ENCODE measurements at regions not wholly inside any gene's neighbourhood (a gene's known extent, or its start where the extent isn't known, plus 50 kb on each side); places are given as distances from the start of the nearest gene placed in this dataset.
A peak's percentile ranks its signal among the peaks of the same experiment; 100 is the strongest.
"Not testable (repeated sequence)": the region's sequence is repeated elsewhere in the genome, so short reads cannot be mapped to it uniquely, and the experiment has no call there.

GRCh38 chr5:174573221-174573994 lies 151.0 kb upstream of the MSX2 start:
- in situ Hi-C loops (cut with HindIII; ENCODE audit: low sequenced_read_pairs): no loop called here

GRCh38 chr5:174575043-174575442 lies 149.3 kb upstream of the MSX2 start:
- no peak for DNase-seq (ENCODE audit: low spot score)
- in situ Hi-C loops (cut with HindIII; ENCODE audit: low sequenced_read_pairs): no loop called here

More at GRCh38 chr5:174573221-174573994, 151.0 kb upstream of the MSX2 start:
- no peak for DNase-seq (ENCODE audit: low spot score)

- in situ Hi-C loops (cut with HindIII; ENCODE audit: low sequenced_read_pairs): no loop called here
- no peak for DNase-seq (ENCODE audit: low spot score)
Measured at GRCh38 chr5:174576042-174576441, 148.3 kb upstream of the MSX2 start.

GRCh38 chr5:174581479-174581878 lies 142.9 kb upstream of the MSX2 start:
- in situ Hi-C loops (cut with HindIII; ENCODE audit: low sequenced_read_pairs): no loop called here
- DNase-seq (ENCODE audit: low spot score): peak; percentile 15

- in situ Hi-C loops (cut with HindIII; ENCODE audit: low sequenced_read_pairs): no loop called here
- DNase-seq (ENCODE audit: low spot score): no peak
Measured at GRCh38 chr5:174581894-174582293, 142.5 kb upstream of the MSX2 start.

- in situ Hi-C loops (cut with HindIII; ENCODE audit: low sequenced_read_pairs): no loop called here
- DNase-seq (ENCODE audit: low spot score): no peak
Measured at GRCh38 chr5:174583071-174583470, 141.3 kb upstream of the MSX2 start.

- in situ Hi-C loops (cut with HindIII; ENCODE audit: low sequenced_read_pairs): no loop called here
- no peak for DNase-seq (ENCODE audit: low spot score)
Measured at GRCh38 chr5:174585472-174585871, 138.9 kb upstream of the MSX2 start.

- DNase-seq (ENCODE audit: low spot score); in situ Hi-C loops (cut with HindIII; ENCODE audit: low sequenced_read_pairs): not testable (repeated sequence)
Measured at GRCh38 chr5:174586163-174586562, 138.2 kb upstream of the MSX2 start.

GRCh38 chr5:174589011-174589410 lies 135.4 kb upstream of the MSX2 start:
- in situ Hi-C loops (cut with HindIII; ENCODE audit: low sequenced_read_pairs): no loop called here
- no peak for DNase-seq (ENCODE audit: low spot score)

- in situ Hi-C loops (cut with HindIII; ENCODE audit: low sequenced_read_pairs): no loop called here
- DNase-seq (ENCODE audit: low spot score): no peak
Measured at GRCh38 chr5:174589599-174589998, 134.8 kb upstream of the MSX2 start.

- DNase-seq (ENCODE audit: low spot score): no peak
Measured at GRCh38 chr5:174590820-174591219, 133.6 kb upstream of the MSX2 start.

GRCh38 chr5:174596429-174596828 lies 128.0 kb upstream of the MSX2 start:
- DNase-seq (ENCODE audit: low spot score): no peak
- in situ Hi-C loops (cut with HindIII; ENCODE audit: low sequenced_read_pairs): no loop called here

More at GRCh38 chr5:174590820-174591219, 133.6 kb upstream of the MSX2 start:
- in situ Hi-C loops (cut with HindIII; ENCODE audit: low sequenced_read_pairs): no loop called here

GRCh38 chr5:174599992-174600391 lies 124.4 kb upstream of the MSX2 start:
- no peak for DNase-seq (ENCODE audit: low spot score)
- in situ Hi-C loops (cut with HindIII; ENCODE audit: low sequenced_read_pairs): no loop called here

- in situ Hi-C loops (cut with HindIII; ENCODE audit: low sequenced_read_pairs): no loop called here
- DNase-seq (ENCODE audit: low spot score): no peak
Measured at GRCh38 chr5:174601946-174602345, 122.4 kb upstream of the MSX2 start.

- in situ Hi-C loops (cut with HindIII; ENCODE audit: low sequenced_read_pairs): no loop called here
- no peak for DNase-seq (ENCODE audit: low spot score)
Measured at GRCh38 chr5:174606153-174606552, 118.2 kb upstream of the MSX2 start.

- DNase-seq (ENCODE audit: low spot score): no peak
- in situ Hi-C loops (cut with HindIII; ENCODE audit: low sequenced_read_pairs): no loop called here
Measured at GRCh38 chr5:174606646-174607045, 117.7 kb upstream of the MSX2 start.

- DNase-seq (ENCODE audit: low spot score): no peak
- in situ Hi-C loops (cut with HindIII; ENCODE audit: low sequenced_read_pairs): no loop called here
Measured at GRCh38 chr5:174607205-174607604, 117.2 kb upstream of the MSX2 start.

- no peak for DNase-seq (ENCODE audit: low spot score)
- in situ Hi-C loops (cut with HindIII; ENCODE audit: low sequenced_read_pairs): no loop called here
Measured at GRCh38 chr5:174607916-174608315, 116.5 kb upstream of the MSX2 start.

- DNase-seq (ENCODE audit: low spot score): peak; percentile 28
Measured at GRCh38 chr5:174608631-174609097, 115.7 kb upstream of the MSX2 start.

GRCh38 chr5:174609116-174609515 lies 115.3 kb upstream of the MSX2 start:
- in situ Hi-C loops (cut with HindIII; ENCODE audit: low sequenced_read_pairs): no loop called here
- peak; percentile 20 for DNase-seq (ENCODE audit: low spot score)

More at GRCh38 chr5:174608631-174609097, 115.7 kb upstream of the MSX2 start:
- in situ Hi-C loops (cut with HindIII; ENCODE audit: low sequenced_read_pairs): no loop called here

- in situ Hi-C loops (cut with HindIII; ENCODE audit: low sequenced_read_pairs): no loop called here
- no peak for DNase-seq (ENCODE audit: low spot score)
Measured at GRCh38 chr5:174610968-174611367, 113.4 kb upstream of the MSX2 start.

All from G401 (cell line).